ENCODE measurements at regions not wholly inside any gene's neighbourhood (a gene's known extent, or its start where the extent isn't known, plus 50 kb on each side); places are given as distances from the start of the nearest gene placed in this dataset.

DNA sequence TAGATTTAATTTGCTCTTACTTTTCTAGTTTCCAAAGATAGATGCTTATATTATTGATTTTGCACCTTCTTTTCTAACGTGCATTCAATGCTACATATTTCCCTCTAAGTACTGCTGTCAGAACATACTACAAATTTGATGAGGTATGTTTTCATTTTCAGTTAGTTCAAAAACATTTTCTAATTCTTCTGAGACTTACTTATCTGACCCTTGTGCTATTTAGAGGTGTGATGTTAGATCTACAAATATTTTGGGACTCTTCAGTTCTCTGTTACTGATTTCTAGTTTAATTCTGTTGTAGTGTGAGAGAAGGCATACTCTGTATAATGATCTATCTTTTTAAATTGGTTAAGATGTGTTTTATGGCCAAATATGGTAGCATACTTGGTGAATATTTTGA, 97.8 kb upstream of the TMEM168 start:
- TF ChIP-seq, protein P1, sequence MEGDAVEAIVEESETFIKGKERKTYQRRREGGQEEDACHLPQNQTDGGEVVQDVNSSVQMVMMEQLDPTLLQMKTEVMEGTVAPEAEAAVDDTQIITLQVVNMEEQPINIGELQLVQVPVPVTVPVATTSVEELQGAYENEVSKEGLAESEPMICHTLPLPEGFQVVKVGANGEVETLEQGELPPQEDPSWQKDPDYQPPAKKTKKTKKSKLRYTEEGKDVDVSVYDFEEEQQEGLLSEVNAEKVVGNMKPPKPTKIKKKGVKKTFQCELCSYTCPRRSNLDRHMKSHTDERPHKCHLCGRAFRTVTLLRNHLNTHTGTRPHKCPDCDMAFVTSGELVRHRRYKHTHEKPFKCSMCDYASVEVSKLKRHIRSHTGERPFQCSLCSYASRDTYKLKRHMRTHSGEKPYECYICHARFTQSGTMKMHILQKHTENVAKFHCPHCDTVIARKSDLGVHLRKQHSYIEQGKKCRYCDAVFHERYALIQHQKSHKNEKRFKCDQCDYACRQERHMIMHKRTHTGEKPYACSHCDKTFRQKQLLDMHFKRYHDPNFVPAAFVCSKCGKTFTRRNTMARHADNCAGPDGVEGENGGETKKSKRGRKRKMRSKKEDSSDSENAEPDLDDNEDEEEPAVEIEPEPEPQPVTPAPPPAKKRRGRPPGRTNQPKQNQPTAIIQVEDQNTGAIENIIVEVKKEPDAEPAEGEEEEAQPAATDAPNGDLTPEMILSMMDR (conservative IDR thresholded peaks at IDR 0.05), result no peak
- TF ChIP-seq ZFX (IDR thresholded peaks at IDR 0.05), result no peak
- no peak overlapping the region for H3K27ac ChIP-seq

DNA sequence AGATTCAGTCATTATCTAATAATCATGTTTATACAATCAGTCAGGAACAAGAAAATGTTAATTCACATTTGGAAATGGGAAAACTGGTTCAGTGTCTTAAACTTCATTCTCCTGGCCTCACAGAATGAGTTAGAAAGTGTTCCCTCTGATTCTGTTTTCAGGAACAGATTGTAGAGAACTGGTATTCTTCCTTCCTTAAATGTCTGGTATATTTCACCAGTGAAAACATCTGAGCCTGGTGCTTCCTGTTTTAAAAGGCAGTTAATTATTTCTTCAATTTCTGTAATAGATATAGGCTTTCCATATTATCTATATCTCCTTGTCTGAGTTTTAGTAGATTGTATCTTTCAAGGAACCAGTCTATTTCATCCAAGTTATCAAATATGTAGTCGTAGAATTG, 97.1 kb upstream of the TMEM168 start:
- no peak for TF ChIP-seq ZFX (IDR thresholded peaks at IDR 0.05)
- TF ChIP-seq, protein P1 (conservative IDR thresholded peaks at IDR 0.05), result no peak
- no peak overlapping the region for H3K27ac ChIP-seq

DNA sequence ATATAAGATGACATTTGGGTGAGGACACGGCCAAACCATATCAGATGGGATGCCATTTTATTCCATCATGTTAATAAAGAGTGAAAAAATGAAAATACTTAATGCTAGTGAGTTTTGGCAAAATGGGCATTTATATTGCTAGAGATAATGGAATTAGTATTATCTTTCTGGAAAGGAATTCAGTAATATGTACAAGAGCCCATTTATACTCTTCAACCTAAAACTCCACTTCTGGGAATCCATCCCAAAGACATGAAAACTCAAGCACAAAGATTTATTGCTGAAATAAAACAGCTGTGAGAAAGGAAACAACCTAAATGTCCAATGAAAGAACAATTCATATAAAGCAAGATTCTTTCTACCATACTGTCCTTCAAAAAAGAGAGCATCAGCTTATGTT, 96.0 kb upstream of the TMEM168 start:
- TF ChIP-seq, protein P1 (conservative IDR thresholded peaks at IDR 0.05), result no peak; the same call in none of the 2 replicates
- TF ChIP-seq ZFX (IDR thresholded peaks at IDR 0.05), result no peak
- no peak overlapping the region for H3K27ac ChIP-seq

DNA sequence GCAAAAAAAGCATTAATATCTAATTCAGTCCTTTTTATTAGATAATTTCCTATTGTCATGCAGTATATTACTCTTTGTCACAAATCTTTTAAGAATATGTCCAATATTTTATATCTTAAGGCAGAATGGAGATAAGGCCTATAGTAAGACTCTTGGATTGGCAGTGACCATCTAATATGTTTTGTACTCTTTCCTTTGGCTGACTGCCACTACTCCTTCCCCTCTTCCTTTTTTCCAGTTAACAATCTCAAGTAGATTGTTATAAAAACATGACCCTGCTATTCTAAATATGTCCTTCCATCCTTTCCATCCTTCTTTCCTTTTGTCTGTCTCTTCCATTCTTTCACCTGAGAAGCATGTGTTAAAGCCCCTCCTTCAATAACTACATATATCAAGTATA, 92.8 kb upstream of the TMEM168 start:
- no peak for TF ChIP-seq ZFX (IDR thresholded peaks at IDR 0.05)
- TF ChIP-seq, protein P1 (conservative IDR thresholded peaks at IDR 0.05), result no peak

DNA sequence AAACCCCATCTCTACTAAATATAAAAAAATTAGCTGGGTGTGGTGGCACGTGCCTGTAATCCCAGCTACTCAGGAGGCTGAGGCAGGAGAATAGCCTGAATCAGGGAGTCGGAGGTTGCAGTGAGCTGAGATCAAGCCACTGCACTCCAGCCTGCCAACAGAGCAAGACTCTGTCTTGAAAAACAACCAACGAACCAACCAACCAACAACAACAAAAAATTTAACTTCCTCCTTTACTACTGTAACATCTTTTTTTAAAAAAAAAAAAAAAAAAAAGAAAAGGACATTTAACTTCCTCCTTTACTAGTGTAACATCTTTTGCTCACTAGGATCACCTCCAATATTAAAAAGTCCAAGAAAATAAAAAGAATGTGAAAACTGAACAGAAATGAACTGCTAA, 92.3 kb upstream of the TMEM168 start:
- H3K27ac ChIP-seq, result no peak overlapping the region
- no peak for TF ChIP-seq ZFX (IDR thresholded peaks at IDR 0.05)
- TF ChIP-seq, protein P1 (conservative IDR thresholded peaks at IDR 0.05), result no peak

More for the DNA sequence above, 92.8 kb upstream of the TMEM168 start:
- no peak overlapping the region for H3K27ac ChIP-seq

DNA sequence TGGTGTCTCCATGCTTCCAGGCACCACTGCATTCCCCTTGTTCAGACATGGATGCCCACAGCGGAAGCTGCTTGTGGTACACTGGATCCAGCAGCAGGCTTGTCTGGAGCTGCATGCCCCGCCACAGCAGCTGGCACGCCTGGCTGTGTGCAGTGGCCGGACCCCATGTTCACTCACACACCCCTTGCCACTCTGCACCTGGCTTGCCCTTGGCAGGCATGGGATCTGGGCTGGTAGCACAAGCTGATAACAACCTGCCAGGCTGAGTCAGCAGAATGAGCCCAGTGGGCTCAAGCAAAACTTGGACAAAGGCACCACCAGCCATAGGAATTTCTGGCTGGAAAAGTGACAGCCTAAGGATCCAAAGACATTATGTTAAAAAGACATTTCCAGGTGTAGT, 91.8 kb upstream of the TMEM168 start:
- no peak overlapping the region for H3K27ac ChIP-seq
- TF ChIP-seq ZFX (IDR thresholded peaks at IDR 0.05), result no peak
- TF ChIP-seq, protein P1 (conservative IDR thresholded peaks at IDR 0.05), result no peak

DNA sequence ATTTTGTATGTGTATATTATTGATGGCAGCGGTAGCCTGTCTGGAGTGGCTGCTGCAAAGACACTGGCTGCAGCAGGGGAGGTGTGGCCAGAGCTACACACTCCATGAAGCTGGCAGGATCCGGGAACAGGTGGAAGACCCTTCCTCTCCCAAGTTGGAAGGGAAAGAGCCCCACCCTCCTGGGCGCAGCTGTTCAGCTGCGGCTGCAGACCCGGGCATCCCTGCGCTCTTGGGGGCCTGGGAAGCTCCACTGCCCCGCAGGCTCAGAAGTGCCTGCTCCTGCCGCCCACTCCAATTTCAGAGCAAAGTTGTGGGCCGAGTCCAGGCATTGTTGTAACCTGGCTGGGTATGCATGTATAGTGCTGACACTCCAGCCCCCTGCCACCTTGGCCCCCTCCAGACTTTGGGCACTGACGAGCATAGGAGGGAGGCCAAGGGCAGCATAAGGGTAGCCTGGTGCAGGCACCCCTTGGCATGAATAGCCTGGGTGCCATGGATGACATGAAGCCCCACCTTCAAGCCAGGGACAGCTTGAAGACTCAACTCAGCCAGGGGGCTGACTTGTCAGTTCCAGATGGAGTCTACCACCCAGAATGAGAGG, 90.7 kb upstream of the TMEM168 start:
- no peak overlapping the region for H3K27ac ChIP-seq
- TF ChIP-seq ZFX (IDR thresholded peaks at IDR 0.05), result no peak
- TF ChIP-seq, protein P1 (conservative IDR thresholded peaks at IDR 0.05), result no peak

Measured in C4-2B (cell line).